ENCODE measurements at regions not wholly inside any gene's neighbourhood (a gene's known extent, or its start where the extent isn't known, plus 50 kb on each side); places are given as distances from the start of the nearest gene placed in this dataset.

GRCh38 chr10:123325663-123326190, 171.5 kb downstream of the BUB3 start:
- no peak for TF ChIP-seq CTCF (IDR thresholded peaks at IDR 0.05)
- no peak for TF ChIP-seq ZFX (IDR thresholded peaks at IDR 0.05; ENCODE audit: borderline replicate concordance)
